GM10266 (cell line): ENCODE measurements at regions not wholly inside any gene's neighbourhood (a gene's known extent, or its start where the extent isn't known, plus 50 kb on each side); places are given as distances from the start of the nearest gene placed in this dataset.
"Not testable (repeated sequence)": the region's sequence is repeated elsewhere in the genome, so short reads cannot be mapped to it uniquely, and the experiment has no call there.

ENCODE experiments used
- DNase-seq: peaks from one replicate; pipeline ENCODE4 v3.0.0; 2012; ENCODE audit errors: extremely low spot score
- TF ChIP-seq, protein P1 (sequence below): IDR thresholded peaks from 2 replicates; pipeline ENCODE4 v1.5.1; 2012; ENCODE audit warnings: mild to moderate bottlenecking, low read depth; ENCODE audit not compliant: control insufficient read depth, insufficient read depth; ENCODE audit errors: missing control alignments

DNA sequence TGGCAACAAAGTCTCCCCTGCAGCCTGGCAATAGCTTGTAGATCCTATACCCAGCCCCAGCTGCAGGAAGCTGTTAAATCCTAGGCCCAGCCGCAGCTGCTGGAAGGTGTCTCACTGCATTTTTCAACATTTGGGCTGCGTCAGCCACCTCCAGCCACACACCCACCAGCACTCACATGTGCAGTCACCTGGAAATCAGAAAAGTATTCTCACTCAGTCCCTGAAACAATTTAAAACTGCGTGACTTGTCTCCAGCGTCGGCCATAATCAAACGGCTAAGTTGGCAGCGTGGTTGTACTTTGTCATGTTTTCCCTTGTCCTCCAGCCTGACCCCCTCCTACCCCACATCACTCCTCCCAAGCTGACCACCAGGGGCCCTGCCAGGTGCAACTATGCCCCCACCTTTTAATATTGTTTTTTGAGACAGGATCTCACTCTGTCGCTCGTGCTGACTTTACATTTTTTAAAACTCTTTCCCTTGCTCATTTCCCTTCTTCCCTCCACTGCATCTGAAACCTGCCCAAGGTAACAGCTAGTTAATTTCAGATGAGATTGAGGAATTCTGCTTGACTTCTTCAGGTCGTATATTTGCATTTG, 97.2 kb upstream of the FRG1 start:
- no peak for DNase-seq

DNA sequence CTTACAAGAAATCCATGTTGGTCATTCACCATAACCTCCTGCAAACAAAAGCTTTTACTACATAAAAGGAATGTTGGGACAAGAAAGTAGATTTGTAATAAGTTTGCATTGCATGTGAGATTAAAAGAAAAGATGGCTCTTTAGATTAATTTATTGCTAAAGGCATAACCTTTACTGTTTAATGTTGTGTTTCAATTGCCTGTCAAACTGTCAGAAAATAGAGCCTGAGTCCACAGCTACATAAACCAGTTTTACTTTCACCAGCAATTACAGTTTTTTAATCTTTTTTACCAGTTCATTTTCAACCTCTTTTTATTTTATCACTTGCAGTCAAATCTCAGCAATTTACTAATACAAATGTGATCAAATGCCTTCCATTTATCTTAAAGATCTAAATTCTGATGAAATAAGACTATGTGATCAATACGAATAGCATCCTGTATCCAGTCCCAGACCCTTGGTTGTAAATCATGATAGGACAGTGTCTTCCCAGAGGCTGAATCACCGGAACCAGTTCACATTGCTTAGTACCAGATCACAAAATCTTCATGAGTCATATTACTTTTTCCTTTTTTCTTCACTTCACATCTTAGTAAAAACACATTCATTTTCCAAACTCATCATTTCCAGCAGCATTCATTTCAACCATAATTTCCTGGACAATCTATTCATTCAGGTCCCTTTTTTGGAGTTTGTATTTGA, 95.4 kb upstream of the FRG1 start:
- DNase-seq = no peak

More for the DNA sequence above, 97.2 kb upstream of the FRG1 start:
- TF ChIP-seq, protein P1, sequence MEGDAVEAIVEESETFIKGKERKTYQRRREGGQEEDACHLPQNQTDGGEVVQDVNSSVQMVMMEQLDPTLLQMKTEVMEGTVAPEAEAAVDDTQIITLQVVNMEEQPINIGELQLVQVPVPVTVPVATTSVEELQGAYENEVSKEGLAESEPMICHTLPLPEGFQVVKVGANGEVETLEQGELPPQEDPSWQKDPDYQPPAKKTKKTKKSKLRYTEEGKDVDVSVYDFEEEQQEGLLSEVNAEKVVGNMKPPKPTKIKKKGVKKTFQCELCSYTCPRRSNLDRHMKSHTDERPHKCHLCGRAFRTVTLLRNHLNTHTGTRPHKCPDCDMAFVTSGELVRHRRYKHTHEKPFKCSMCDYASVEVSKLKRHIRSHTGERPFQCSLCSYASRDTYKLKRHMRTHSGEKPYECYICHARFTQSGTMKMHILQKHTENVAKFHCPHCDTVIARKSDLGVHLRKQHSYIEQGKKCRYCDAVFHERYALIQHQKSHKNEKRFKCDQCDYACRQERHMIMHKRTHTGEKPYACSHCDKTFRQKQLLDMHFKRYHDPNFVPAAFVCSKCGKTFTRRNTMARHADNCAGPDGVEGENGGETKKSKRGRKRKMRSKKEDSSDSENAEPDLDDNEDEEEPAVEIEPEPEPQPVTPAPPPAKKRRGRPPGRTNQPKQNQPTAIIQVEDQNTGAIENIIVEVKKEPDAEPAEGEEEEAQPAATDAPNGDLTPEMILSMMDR = no peak

DNA sequence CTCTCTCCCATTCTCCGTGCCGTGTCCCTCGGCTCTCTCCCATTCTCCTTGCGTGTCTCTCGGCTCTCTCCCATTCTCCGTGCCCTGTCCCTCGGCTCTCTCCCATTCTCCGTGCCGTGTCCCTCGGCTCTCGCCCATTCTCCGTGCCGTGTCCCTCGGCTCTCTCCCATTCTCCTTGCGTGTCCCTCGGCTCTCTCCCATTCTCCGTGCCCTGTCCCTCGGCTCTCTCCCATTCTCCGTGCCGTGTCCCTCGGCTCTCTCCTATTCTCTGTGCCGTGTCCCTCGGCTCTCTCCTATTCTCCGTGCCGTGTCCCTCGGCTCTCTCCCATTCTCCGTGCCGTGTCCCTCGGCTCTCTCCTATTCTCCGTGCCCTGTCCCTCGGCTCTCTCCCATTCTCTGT, 94.6 kb upstream of the FRG1 start:
- not testable (repeated sequence) for DNase-seq

More for the DNA sequence above, 95.4 kb upstream of the FRG1 start:
- TF ChIP-seq, protein P1 = no peak

DNA sequence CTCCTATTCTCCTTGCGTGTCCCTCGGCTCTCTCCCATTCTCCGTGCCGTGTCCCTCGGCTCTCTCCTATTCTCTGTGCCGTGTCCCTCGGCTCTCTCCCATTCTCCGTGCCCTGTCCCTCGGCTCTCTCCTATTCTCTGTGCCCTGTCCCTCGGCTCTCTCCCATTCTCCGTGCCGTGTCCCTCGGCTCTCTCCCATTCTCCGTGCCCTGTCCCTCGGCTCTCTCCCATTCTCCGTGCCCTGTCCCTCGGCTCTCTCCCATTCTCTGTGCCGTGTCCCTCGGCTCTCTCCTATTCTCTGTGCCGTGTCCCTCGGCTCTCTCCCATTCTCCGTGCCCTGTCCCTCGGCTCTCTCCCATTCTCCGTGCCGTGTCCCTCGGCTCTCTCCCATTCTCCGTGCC, 94.1 kb upstream of the FRG1 start:
- DNase-seq = not testable (repeated sequence)

DNA sequence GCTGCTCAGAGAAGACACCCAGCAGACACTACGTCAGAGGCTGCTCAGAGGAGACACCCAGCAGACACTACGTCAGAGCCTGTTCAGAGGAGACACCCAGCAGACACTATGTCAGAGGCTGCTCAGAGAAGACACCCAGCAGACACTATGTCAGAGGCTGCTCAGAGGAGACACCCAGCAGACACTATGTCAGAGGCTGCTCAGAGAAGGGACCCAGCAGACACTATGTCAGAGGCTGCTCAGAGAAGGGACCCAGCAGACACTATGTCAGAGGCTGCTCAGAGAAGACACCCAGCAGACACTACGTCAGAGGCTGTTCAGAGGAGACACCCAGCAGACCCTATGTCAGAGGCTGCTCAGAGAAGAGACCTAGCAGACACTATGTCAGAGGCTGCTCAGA, 92.0 kb upstream of the FRG1 start:
- not testable (repeated sequence) for DNase-seq

DNA sequence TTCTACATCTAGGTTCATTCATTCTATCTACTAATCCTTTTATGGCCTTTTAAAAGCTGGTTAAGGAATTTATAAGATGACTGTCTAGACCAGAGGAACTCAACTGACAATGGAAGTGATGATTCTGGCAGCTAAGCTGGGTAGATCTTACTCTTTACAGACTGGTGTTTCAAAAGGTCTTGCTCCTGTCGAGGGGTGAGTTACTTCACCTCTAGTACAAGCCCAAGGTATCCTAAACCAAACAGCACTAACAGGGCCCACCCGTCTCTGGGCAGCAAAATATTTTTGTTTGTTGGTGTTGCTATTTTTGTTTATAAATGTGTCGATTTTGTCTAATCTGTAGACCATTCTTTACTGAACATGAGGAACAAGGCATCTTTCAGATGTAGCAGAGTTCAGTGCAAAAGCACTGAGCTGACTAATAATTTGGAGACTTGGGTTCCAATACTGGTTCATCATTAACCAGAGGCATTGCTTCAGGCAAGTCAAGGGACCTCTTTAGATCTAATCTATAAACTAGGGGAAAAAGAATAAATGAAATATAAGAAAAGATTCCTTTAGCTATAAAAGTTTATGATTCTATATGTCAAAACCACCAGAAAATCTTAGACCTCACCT, 90.3 kb upstream of the FRG1 start:
- TF ChIP-seq, protein P1 = no peak
- DNase-seq = no peak

DNA sequence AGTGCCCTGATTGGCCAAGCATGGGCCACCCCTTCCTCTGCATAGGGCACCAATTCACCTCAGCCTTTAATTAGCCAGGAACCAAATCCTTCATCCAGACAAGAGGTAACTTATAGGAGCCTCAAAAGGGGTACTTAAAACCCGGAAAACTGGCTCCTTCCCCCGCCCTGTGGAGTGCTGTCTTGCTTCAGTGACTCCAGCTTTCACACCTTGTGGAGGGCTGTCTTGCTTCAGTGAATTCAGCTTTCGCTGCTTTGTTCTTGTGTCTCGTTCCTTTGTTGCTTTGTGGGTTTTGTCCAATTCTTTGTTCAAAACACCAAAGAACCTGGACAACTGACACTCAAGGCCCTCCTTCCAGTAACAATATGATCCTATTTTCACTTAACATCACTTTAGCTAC, 82.2 kb upstream of the FRG1 start:
- TF ChIP-seq, protein P1 = no peak

DNA sequence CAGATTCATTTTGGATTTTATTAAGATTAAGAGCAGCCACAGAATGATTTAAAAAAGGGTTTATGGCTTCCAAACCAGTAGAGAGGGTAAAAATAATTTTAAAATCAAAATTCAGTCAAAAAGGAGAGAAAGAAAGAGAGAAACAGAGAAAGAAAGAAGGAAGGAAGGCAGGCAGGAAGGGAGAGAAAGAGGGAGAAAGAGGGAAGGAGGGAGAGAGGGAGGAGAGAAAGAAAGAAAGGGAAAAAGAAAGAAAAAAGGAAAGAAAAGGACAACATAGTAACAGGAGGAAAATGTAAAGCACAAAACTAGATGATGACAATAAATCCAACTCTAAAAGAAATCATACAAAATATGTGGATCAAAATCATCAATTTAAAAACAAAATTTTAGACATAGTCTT, 79.6 kb upstream of the FRG1 start:
- no peak for DNase-seq
- TF ChIP-seq, protein P1 = no peak

More for the DNA sequence above, 82.2 kb upstream of the FRG1 start:
- DNase-seq = no peak
